ENCODE measurements at regions not wholly inside any gene's neighbourhood (a gene's known extent, or its start where the extent isn't known, plus 50 kb on each side); places are given as distances from the start of the nearest gene placed in this dataset.
A peak's percentile ranks its signal among the peaks of the same experiment; 100 is the strongest.

DNA sequence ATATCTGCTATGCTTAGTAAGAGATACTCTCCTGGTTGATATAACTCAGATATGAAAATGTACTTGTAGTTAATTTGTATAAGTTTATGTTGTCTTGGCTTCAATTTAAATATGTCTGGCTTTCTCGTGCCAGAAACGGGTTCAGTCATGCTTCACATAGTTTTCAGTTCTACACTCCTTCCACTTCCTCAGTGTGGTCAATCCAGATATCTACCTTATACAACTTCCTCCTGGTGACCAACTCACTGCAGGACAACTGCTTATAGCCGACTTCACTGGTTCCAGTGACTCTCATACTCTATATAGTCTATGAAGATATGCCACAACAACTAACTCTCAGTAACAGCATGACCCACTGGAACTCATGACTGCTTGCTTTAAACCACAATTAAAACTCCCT, 690.4 kb downstream of the SLCO4C1 start:
- H3K79me2 ChIP-seq (ENCODE audit: low read length), result no peaks in the 10 kb centered on the region
- no peaks in the 10 kb centered on the region for H3F3A ChIP-seq (ENCODE audit: insufficient read depth, low read length)
- H3K4me2 ChIP-seq (ENCODE audit: low read depth, low read length), result no peak overlapping the region
- no peaks in the 10 kb centered on the region for H3K27me3 ChIP-seq (replicated peaks; ENCODE audit: insufficient read depth, low read length)
- H3K9me3 ChIP-seq (replicated peaks; ENCODE audit: insufficient read depth, low read length), result no peaks in the 10 kb centered on the region
- no peak overlapping the region for H3K27ac ChIP-seq (ENCODE audit: low read length)
- H3K9ac ChIP-seq (ENCODE audit: low read length), result no peak overlapping the region
- H4K20me1 ChIP-seq (ENCODE audit: insufficient read depth, low read length), result no peaks in the 10 kb centered on the region
- H2AFZ ChIP-seq (ENCODE audit: low read length), result no peak overlapping the region
- no peak for DNase-seq
- TF ChIP-seq, protein P1, sequence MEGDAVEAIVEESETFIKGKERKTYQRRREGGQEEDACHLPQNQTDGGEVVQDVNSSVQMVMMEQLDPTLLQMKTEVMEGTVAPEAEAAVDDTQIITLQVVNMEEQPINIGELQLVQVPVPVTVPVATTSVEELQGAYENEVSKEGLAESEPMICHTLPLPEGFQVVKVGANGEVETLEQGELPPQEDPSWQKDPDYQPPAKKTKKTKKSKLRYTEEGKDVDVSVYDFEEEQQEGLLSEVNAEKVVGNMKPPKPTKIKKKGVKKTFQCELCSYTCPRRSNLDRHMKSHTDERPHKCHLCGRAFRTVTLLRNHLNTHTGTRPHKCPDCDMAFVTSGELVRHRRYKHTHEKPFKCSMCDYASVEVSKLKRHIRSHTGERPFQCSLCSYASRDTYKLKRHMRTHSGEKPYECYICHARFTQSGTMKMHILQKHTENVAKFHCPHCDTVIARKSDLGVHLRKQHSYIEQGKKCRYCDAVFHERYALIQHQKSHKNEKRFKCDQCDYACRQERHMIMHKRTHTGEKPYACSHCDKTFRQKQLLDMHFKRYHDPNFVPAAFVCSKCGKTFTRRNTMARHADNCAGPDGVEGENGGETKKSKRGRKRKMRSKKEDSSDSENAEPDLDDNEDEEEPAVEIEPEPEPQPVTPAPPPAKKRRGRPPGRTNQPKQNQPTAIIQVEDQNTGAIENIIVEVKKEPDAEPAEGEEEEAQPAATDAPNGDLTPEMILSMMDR (IDR thresholded peaks at IDR 0.05; ENCODE audit: low read length), result no peak
- TF ChIP-seq EZH2 (optimal IDR thresholded peaks at IDR 0.05; ENCODE audit: low read depth, low read length) (no peak), EZH2phosphoT487 (IDR thresholded peaks at IDR 0.05; ENCODE audit: low read length) (no peak)
- H3K4me1 ChIP-seq (ENCODE audit: low read length), result no peaks in the 10 kb centered on the region
- H3K36me3 ChIP-seq (replicated peaks; ENCODE audit: insufficient read depth, low read length), result no peaks in the 10 kb centered on the region
- no peaks in the 10 kb centered on the region for H3K9me2 ChIP-seq (replicated peaks; ENCODE audit: insufficient read depth, low read length)
- H3K4me3 ChIP-seq (ENCODE audit: low read length), result no peak overlapping the region

DNA sequence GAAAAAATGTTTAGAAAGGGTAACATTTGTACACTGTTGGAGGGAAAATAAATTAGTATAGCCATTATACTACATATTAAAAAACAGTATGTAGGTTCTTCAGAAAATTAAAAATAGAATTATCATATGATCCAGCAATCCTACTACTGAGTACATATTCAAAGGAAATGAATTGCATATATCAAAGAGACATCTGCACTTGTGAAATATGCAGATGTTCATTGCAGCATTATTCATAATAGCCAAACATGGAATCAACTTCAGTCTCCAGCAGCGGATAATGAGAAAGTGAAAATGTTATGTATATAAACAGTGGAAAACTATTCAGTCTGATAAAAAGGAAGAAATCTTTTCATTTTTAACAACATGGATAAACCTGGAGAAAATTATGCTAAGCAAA, 695.5 kb downstream of the SLCO4C1 start:
- H3F3A ChIP-seq (ENCODE audit: insufficient read depth, low read length), result no peaks in the 10 kb centered on the region
- no peak for DNase-seq
- no peaks in the 10 kb centered on the region for H4K20me1 ChIP-seq (ENCODE audit: insufficient read depth, low read length)
- no peak overlapping the region for H3K27ac ChIP-seq (ENCODE audit: low read length)
- TF ChIP-seq, protein P1 (IDR thresholded peaks at IDR 0.05; ENCODE audit: low read length), result no peak
- no peak for TF ChIP-seq EZH2phosphoT487 (IDR thresholded peaks at IDR 0.05; ENCODE audit: low read length)
- no peak for TF ChIP-seq EZH2 (optimal IDR thresholded peaks at IDR 0.05; ENCODE audit: low read depth, low read length)
- H3K36me3 ChIP-seq (replicated peaks; ENCODE audit: insufficient read depth, low read length), result no peaks in the 10 kb centered on the region
- H3K4me3 ChIP-seq (ENCODE audit: low read length), result no peak overlapping the region
- H3K9me2 ChIP-seq (replicated peaks; ENCODE audit: insufficient read depth, low read length), result no peaks in the 10 kb centered on the region
- no peaks in the 10 kb centered on the region for H3K4me1 ChIP-seq (ENCODE audit: low read length)
- H2AFZ ChIP-seq (ENCODE audit: low read length), result no peak overlapping the region
- H3K4me2 ChIP-seq (ENCODE audit: low read depth, low read length), result no peak overlapping the region
- H3K9ac ChIP-seq (ENCODE audit: low read length), result no peak overlapping the region
- H3K9me3 ChIP-seq (replicated peaks; ENCODE audit: insufficient read depth, low read length), result no peaks in the 10 kb centered on the region
- no peaks in the 10 kb centered on the region for H3K27me3 ChIP-seq (replicated peaks; ENCODE audit: insufficient read depth, low read length)
- H3K79me2 ChIP-seq (ENCODE audit: low read length), result no peaks in the 10 kb centered on the region

DNA sequence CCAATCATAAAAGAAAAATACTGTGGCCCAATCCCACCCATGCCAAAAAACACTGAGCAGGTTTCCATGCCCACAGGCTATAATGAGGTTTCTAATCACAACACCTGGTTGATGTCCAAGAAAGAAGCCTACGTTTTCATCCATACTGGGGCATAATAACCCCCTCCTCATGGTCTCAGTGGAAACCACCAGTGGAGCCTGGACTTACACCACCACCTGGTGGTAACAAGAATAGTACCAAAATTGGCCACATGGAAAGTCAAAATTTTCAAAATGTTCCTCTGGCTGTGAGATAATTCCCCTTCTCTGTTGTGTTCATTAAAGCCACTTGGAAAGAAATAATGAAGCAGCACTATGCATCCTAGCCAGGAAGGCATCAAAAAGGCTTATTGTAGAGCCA, 687.3 kb upstream of the ST8SIA4 start:
- no peaks in the 10 kb centered on the region for H3K36me3 ChIP-seq (replicated peaks; ENCODE audit: insufficient read depth, low read length)
- no peaks in the 10 kb centered on the region for H4K20me1 ChIP-seq (ENCODE audit: insufficient read depth, low read length)
- H3K9me3 ChIP-seq (replicated peaks; ENCODE audit: insufficient read depth, low read length), result no peaks in the 10 kb centered on the region
- DNase-seq, result peak; percentile 42
- TF ChIP-seq, protein P1 (IDR thresholded peaks at IDR 0.05; ENCODE audit: low read length), result peak; percentile 60
- TF ChIP-seq EZH2 (optimal IDR thresholded peaks at IDR 0.05; ENCODE audit: low read depth, low read length) (no peak), EZH2phosphoT487 (IDR thresholded peaks at IDR 0.05; ENCODE audit: low read length) (no peak)
- H2AFZ ChIP-seq (ENCODE audit: low read length), result no peak overlapping the region
- no peak overlapping the region for H3K4me2 ChIP-seq (ENCODE audit: low read depth, low read length)
- no peaks in the 10 kb centered on the region for H3K4me1 ChIP-seq (ENCODE audit: low read length)
- H3K4me3 ChIP-seq (ENCODE audit: low read length), result no peak overlapping the region
- H3K79me2 ChIP-seq (ENCODE audit: low read length), result no peaks in the 10 kb centered on the region
- H3K27ac ChIP-seq (ENCODE audit: low read length), result no peak overlapping the region
- no peaks in the 10 kb centered on the region for H3F3A ChIP-seq (ENCODE audit: insufficient read depth, low read length)
- no peaks in the 10 kb centered on the region for H3K27me3 ChIP-seq (replicated peaks; ENCODE audit: insufficient read depth, low read length)
- no peak overlapping the region for H3K9ac ChIP-seq (ENCODE audit: low read length)
- no peaks in the 10 kb centered on the region for H3K9me2 ChIP-seq (replicated peaks; ENCODE audit: insufficient read depth, low read length)
